KMS-11 (cell line): ENCODE measurements at regions not wholly inside any gene's neighbourhood (a gene's known extent, or its start where the extent isn't known, plus 50 kb on each side); places are given as distances from the start of the nearest gene placed in this dataset.
"Not testable (repeated sequence)": the region's sequence is repeated elsewhere in the genome, so short reads cannot be mapped to it uniquely, and the experiment has no call there.

ENCODE experiments used
- H2AFZ ChIP-seq: fragments of 200-600 bp; sonication (generic); 2 replicates; pipeline ENCODE4 v1.6.1; 2016; ENCODE audit warnings: antibody characterized with exemption, mixed run types, low read depth
- H3K27ac ChIP-seq: fragments of 200-600 bp; sonication (generic); 2 replicates; pipeline ENCODE4 v1.6.1; 2016; ENCODE audit warnings: mild to moderate bottlenecking, mixed run types
- H3K27me3 ChIP-seq: fragments of 200-600 bp; sonication (generic); 2 replicates; pipeline ENCODE4 v1.6.1; 2017; ENCODE audit warnings: mild to moderate bottlenecking, low read depth, mixed run types, moderate library complexity; ENCODE audit not compliant: insufficient read depth
- H3K36me3 ChIP-seq: fragments of 200-600 bp; sonication (generic); 2 replicates; pipeline ENCODE4 v1.6.1; 2017; ENCODE audit warnings: mild to moderate bottlenecking, mixed run types; ENCODE audit not compliant: insufficient read depth
- H3K4me1 ChIP-seq: fragments of 200-600 bp; sonication (generic); 2 replicates; pipeline ENCODE4 v1.6.1; 2016; ENCODE audit warnings: mild to moderate bottlenecking, low read depth, mixed run types; ENCODE audit not compliant: poor library complexity, severe bottlenecking
- H3K4me2 ChIP-seq: fragments of 200-600 bp; sonication (generic); 2 replicates; pipeline ENCODE4 v1.7.0; 2016; ENCODE audit warnings: mild to moderate bottlenecking, mixed run types
- H3K4me3 ChIP-seq: fragments of 200-600 bp; sonication (generic); IDR thresholded peaks from 2 replicates; pipeline ENCODE4 v1.6.1; 2017; ENCODE audit warnings: low read depth, low read length, mixed read lengths; ENCODE audit not compliant: insufficient read depth
- H3K79me2 ChIP-seq: fragments of 200-600 bp; sonication (generic); 2 replicates; pipeline ENCODE4 v1.6.1; 2016; ENCODE audit warnings: low read depth, mixed run types; ENCODE audit not compliant: insufficient read depth
- H3K9ac ChIP-seq: fragments of 200-600 bp; sonication (generic); 2 replicates; pipeline ENCODE4 v1.6.1; 2016; ENCODE audit warnings: mild to moderate bottlenecking, mixed run types
- H4K20me1 ChIP-seq: fragments of 200-600 bp; sonication (generic); 2 replicates; pipeline ENCODE4 v1.6.1; 2016; ENCODE audit warnings: mild to moderate bottlenecking, mixed run types; ENCODE audit not compliant: insufficient read depth

GRCh38 chr9:62952840-62953239 is 1763.0 kb downstream of the SPATA31A7 start:
- not testable (repeated sequence) for H3K79me2 ChIP-seq, H3K9ac ChIP-seq, H3K27ac ChIP-seq, H3K4me3 ChIP-seq, H3K4me2 ChIP-seq, H3K27me3 ChIP-seq, H3K4me1 ChIP-seq, H2AFZ ChIP-seq, H3K36me3 ChIP-seq, H4K20me1 ChIP-seq
